Fibroblast of skin of left biceps (primary cell): ENCODE measurements at regions not wholly inside any gene's neighbourhood (a gene's known extent, or its start where the extent isn't known, plus 50 kb on each side); places are given as distances from the start of the nearest gene placed in this dataset.

Experiments used
- DNase-seq, 2 experiments: peaks; one replicate each; pipeline ENCODE4 v3.0.0-alpha.2; 2013; ENCODE audit warnings: low read depth in 2 of 2

DNA sequence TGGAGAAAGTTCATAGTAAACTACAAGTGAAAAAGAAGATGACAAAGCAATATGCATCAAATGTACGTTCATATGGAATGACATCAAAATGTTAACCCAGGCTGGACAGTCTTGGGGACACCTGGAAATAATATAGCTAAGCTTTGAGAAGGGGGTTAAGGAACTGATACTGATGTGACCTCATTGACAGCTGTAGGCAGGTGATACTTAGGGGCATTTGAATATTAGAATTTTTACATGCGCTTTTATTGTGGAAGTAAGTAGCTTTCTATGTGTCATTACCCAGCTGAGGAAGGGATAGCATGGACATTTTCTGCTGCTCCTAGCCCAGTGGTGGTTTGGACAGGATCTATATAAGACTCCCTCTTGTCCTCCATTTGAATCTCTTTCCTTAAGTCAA, 299.7 kb downstream of the CWC27 start:
- no peak for DNase-seq

DNA sequence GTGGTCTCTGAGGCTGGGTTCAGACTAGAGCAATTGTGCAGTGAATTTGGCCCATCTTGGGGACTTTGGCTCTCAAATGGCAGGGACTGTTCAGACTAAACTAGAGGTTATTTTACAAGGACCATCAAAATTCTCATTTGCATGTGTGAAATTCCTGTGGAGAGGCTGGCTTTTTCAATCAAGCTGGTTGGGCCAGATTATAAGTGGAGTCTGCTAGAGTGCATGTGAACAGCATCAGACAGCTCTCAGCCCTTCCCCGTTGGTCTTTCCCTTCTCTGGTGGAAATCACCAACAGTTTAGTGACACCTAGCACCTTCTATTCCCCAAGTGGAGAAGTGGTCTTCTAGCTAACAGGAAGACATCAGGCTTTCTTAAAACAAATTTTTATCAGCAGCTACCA, 301.3 kb downstream of the CWC27 start:
- DNase-seq = no peak

DNA sequence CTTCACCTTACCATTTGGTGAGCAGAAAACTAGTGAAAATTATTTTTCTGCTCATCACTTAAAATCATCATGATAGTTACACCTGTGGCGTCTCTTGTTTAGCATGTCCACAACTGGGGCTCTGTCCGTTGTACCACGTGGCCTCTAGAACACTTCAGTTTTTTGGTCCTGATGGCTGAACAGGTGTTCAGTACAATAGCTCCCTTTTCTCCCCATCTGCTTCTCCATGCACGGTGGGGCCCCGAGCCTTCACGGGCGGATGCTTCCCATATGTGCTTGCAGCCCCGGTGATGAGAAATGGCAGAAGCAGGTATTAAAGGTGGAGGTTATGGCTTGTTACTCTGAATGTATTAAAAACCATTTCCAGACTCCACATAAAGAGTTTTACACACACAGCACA, 304.1 kb downstream of the CWC27 start:
- no peak for DNase-seq

DNA sequence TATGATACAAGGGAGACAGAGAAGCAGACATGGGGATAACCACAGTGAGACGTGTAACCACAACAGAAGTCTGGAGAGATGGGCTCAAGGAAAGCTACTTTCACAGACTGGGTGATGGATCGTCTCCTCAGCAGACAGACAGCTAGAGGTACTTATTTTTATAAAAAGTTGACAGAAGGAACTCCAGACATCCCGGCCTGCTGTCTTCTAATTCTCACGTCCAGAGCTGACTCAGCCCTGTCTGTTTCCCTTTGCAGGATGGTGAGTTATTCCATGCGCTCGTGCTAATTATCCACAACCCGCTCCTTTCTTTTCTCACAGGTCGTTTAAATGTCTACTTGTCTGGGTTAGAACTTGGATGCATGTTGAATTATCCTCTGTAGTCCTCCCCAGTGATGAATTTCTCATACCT, 304.5 kb downstream of the CWC27 start:
- DNase-seq = peak; percentile 55 to 68

DNA sequence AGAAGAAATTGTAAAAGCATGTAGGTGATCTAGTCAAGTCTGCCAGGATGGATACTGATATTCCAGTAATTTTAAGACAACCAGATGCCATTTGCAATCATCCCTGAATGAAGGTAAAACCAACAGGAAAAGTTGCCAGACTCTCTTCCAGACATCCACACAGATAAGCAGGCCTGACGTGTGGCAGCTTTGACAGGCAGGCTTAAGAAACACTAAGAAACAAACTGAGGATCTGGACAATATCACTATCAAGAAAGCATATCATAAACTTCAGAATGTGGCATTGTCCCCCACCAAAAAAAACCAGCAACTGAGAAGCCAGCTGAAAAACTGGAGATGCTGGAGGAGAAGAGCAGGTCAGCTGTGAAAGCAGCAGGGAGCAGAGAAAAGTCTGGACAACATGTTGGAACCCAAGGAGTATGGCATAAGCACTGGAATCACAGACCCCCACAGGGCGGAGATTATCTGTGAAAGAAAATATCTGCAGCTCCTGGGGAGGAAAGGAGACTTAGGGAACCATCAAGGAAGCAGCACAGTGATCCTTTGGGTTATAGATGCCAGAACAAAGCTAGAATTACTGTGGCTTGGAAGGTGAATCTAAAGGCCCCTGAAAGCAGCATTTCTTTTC, 307.0 kb downstream of the CWC27 start:
- DNase-seq = no peak

DNA sequence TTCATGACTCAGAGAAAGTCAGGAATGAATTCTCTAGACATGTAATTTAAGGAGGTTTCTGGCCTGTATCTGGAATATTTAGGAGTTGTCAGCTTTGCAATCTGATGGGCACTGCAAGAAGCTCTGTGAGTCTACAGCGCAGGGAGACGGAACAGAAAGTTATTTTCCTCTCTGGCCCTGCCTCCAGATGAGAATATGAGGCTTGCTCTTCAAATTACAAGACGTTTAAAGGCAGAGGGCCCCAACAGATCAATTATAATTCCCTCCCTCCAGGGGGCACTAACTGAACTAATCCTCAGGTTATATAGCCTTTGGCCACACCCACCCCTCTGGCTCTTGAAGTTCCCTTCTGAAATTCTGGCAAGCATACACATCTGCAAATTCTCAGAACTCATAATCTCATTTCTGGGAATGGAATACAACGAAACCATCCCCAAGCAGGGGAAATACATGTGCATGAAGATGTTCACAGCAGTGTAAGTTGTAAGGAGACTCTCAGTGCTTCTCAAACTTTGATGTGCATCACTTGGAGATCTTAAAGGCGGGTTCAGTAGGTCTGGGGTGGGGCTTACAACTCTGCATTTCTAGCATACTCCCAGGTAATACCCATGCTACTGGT, 307.6 kb downstream of the CWC27 start:
- peak; percentile 61 to 69 for DNase-seq

DNA sequence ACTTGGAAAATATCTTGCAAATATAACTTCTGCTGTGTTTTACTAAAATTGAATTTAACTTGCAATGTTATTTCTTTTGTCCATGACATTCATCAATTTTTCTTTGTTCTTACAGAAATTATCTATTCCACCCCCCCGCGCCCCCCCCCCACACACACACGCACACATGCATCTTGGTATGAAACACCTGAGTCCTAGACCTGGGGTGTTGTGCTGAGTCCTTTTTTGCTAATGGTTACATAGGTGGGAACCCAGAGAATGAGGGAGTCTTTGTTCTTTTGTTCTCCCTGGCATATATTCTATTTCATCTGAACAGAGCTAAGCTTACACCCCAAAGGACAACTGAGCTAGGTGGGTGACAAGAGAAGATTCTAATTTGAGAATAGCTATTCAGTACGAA, 308.9 kb downstream of the CWC27 start:
- DNase-seq = no peak

DNA sequence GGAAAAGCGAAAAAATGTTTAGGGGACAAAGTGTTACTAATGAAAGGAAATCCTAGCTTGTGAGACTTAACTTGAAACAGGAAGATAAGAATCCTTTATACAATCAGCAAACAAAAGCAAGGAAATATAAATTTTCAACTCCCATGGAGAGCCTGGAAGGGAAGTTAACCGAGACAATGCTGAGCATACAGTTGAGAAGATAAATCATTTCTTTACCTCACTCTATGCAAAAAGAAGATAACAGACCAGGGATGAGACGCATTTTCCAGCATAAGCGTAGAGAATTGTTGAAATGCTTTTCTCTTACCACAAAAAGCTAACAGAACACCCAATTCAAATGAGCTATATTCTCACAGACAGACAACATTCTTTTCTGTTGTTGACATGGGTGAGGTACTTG, 309.6 kb downstream of the CWC27 start:
- peak in 1 of 2 experiments; percentile 49 for DNase-seq

DNA sequence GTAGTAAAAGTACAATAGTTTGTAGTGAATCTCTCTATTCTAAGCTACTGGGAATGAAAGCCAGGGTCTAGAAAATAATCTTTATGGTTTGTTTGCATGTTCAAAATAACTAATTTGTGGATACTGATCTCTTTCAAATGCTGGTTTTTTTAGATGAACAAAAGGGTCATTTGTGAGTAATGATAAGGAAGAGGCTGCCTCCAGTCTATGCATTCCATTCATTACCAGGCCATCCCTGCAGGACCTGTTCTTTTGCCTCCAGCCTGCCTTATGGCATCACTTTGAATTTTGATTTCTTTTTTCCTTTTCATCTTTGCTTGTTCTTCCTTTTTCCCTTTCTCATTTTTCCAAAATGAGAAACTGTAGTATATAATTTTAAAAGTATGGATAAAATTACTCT, 312.3 kb downstream of the CWC27 start:
- no peak for DNase-seq

DNA sequence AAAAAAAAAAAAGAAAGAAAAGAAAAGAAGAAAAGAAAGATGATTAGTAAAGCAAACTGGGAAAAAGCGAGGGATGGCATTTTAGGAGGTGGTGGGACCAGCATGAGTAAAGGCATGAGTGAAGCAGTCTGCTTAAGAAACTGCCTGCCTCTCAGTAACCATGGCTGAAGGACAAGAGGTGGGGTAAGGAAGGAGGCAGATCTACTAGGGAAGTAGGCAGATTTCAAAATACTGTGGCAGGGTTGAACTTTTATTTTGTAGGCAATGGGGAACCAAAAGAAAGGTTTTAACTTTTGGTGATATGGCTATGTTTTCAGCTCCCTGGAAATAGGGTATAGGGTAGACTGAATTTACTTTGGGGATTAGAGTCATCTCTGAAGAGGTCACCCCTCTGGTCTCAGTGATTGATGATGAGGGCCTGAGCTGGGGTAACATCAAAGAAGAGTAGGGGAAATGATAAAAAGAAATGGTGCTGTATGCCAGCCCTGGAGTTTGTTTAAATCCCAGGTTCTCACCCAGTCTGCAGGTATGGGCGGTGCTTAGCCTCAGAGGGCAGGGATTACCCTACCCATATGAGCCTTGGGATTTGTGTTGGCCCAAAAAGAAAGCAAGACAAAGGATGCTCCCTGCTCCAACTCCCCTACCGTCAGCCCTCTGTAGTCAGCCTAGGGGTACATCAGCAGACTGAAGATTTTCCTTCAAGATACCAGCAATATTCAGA, 316.2 kb downstream of the CWC27 start:
- no peak for DNase-seq

DNA sequence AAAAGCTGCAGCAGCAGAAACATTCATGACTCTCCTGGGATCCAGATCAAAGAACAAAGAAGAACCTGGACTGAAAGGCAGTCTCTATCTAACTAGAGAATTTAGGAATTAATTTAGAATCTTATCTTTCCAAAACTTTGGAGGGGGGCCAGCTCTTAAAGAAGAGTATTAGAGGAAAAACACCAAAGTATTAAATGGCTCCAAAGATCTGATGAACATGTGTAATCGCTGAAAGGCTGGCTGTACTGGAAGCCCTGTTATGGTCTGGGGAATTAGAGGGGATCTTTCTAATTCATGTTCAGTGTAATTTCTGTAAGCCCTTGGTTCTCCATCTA, 316.8 kb downstream of the CWC27 start:
- DNase-seq = no peak

DNA sequence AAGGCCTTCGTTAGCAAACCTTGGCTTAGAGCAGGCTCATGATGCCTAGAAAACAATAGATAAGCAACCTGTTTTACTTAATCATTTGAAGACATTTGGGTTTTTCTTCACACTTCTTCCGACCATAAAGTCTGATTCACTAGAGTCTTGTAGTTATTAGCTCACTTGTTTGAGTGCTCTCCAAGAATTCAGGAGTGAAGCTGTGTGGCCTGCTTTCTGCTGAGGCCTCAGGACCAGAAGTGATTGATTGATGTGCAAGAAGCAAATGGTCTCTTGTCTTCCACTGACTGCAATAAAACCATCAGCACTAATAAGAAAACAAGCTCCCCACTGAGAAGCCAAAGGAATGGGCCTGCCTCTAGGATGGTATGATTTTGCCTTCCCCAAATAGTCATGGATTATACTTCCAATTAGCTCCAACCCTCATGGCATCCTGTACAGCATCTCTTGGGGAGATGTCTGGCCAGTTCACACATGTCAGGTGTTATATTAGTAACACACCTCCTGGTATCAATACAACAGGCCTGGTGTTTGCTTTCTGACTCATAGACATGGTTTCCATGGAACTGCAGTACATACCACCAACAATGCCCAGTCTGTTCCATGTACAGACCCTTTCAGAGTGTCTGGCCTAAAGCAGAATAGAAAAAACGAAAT, 317.6 kb downstream of the CWC27 start:
- no peak for DNase-seq

DNA sequence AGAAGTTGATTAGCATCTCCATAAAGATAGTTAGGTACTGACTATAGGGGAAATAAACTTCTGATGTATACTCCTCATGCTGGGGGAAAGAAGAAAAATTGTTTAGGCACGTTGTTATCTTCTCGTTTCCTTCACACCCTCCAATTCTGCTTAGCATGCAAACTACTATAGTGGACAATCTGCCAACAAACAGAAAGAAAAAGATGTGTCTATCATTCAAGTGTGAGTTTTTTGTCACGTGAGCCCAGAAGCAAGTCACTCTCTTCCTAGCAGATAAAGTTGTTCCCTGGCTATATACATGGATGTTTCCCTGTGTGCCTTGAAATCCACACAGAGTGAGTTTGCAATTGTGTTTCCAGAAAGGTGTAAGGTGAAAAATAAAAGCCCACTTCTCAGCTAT, 318.4 kb downstream of the CWC27 start:
- DNase-seq = no peak

DNA sequence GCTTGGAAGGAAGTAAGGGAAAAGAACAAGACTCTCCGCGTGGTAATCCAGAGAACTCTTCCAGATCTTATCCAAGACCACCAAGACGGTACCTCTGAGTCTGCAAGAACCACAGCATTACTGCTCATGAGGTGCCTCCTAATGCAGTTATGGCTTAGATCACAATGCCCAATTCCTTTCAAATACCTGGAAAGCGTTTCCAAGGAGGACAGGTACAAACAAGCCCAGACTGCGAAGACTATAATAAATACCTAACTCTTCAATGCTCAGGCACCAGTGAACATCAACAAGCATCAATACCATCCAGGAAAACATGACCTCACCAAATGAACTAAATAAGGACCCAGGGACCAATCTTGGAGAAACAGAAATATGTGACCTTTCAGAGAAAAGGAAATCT, 325.5 kb downstream of the CWC27 start:
- no peak for DNase-seq

DNA sequence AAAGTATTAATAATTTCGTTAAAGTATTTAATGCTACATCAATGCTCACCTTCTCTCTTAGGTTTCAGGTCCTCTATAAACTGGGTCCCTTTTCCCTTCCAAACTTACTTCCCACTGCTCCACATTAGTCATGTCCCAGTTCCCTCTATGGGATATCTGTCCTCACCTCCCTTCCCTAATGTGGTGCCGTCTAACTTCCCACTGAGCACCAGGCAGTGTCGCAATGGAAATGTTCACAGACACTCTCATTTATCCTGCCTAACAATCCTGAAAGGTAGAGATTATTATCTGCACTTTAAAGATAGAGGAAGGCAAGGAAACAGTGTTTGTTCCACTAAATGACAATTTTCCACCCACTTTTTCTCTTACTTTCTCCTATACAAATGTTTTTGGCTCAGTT, 329.7 kb downstream of the CWC27 start:
- DNase-seq = no peak
